Liver (tissue), 3 donors: ENCODE measurements at regions not wholly inside any gene's neighbourhood (a gene's known extent, or its start where the extent isn't known, plus 50 kb on each side); places are given as distances from the start of the nearest gene placed in this dataset.

Experiments used
- GABPA ChIP-seq, 2 donors: IDR thresholded peaks in 1 of 2; conservative IDR thresholded peaks in 1 of 2; 2 replicates each; pipeline ENCODE4 v1.6.1; 2016; ENCODE audit warnings: antibody characterized with exemption in 2 of 2, mild to moderate bottlenecking in 1 of 2, moderate library complexity in 1 of 2
- HNF4G ChIP-seq: IDR thresholded peaks from 2 replicates; pipeline ENCODE4 v1.6.1; 2016; ENCODE audit warnings: antibody characterized with exemption
- RAD21 ChIP-seq, 2 donors: IDR thresholded peaks; 2 replicates each; pipeline ENCODE4 v1.6.1; 2016; ENCODE audit warnings: antibody characterized with exemption in 2 of 2, mild to moderate bottlenecking in 2 of 2
- TF ChIP-seq, protein P1 (sequence below): fragments of 150-350 bp; IDR thresholded peaks from 2 replicates; pipeline ENCODE4 v1.5.1; 2017; ENCODE audit warnings: improper control_type of control experiment, low read depth, low read length; ENCODE audit not compliant: missing input control
- donor health status: healthy.
- donor health status: healthy.

DNA sequence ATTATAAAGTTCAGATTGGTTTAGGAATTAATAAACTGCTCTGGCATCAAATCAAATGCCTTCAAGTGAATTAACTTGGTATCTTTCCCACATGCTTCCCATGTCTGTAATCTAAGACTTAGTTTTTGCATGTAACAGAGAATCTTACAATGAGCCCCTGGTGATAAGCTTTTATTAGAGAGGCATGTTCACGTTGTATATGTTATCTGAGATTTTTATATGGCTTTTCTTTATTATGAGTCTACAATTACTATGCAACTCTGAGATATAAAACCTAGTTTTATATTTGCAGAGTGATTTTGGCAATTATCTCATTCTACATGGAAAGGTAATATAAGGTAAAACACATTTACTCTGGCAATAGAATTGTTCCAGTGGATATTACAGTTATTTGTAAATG lies 1578.4 kb upstream of the IGFBP7 start:
- TF ChIP-seq, protein P1, sequence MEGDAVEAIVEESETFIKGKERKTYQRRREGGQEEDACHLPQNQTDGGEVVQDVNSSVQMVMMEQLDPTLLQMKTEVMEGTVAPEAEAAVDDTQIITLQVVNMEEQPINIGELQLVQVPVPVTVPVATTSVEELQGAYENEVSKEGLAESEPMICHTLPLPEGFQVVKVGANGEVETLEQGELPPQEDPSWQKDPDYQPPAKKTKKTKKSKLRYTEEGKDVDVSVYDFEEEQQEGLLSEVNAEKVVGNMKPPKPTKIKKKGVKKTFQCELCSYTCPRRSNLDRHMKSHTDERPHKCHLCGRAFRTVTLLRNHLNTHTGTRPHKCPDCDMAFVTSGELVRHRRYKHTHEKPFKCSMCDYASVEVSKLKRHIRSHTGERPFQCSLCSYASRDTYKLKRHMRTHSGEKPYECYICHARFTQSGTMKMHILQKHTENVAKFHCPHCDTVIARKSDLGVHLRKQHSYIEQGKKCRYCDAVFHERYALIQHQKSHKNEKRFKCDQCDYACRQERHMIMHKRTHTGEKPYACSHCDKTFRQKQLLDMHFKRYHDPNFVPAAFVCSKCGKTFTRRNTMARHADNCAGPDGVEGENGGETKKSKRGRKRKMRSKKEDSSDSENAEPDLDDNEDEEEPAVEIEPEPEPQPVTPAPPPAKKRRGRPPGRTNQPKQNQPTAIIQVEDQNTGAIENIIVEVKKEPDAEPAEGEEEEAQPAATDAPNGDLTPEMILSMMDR, result no peak
- TF ChIP-seq RAD21 (IDR thresholded peaks at IDR 0.05) (no peak), GABPA (IDR thresholded peaks at IDR 0.05 in 1 of 2, conservative IDR thresholded peaks at IDR 0.05 in 1 of 2) (no peak), HNF4G (no peak)
